ENCODE measurements at regions not wholly inside any gene's neighbourhood (a gene's known extent, or its start where the extent isn't known, plus 50 kb on each side); places are given as distances from the start of the nearest gene placed in this dataset.
A peak's percentile ranks its signal among the peaks of the same experiment; 100 is the strongest.

GRCh38 chr4:1500231-1500965 is 94.2 kb upstream of the NKX1-1 start:
- H3K9ac ChIP-seq (ENCODE audit: insufficient read depth in 1 of 2, low read depth in 2 of 2, low read length in 2 of 2) = no peak overlapping the region; a peak in 1 of 4 replicates
- DNase-seq (ENCODE audit: extremely low read depth in 1 of 4, low spot score in 3 of 4) (no peak), ATAC-seq (peak; percentile 53; the same call in 1 of the 3 replicates), FAIRE-seq (no peak)
- POLR2A ChIA-PET = interaction anchor here (0.8 kb wide), 1 partner anchor 154 kb away, joined by 3 read pairs; no protein-coding TSS in a partner anchor
- H3K27me3 ChIP-seq (ENCODE audit: control insufficient read depth in 2 of 2, insufficient read depth in 2 of 2, low read length in 2 of 2) = peaks cover 5 to 34% of the 10 kb centered on the region in 2 experiments; a peak in 3 of 5 replicates
- H3K27ac ChIP-seq (ENCODE audit: extremely low read depth, low read depth, low read length) = no peak overlapping the region
- H3K4me1 ChIP-seq (replicated peaks in 1 of 2; ENCODE audit: control insufficient read depth in 2 of 2, insufficient read depth in 2 of 2, low read length in 2 of 2) = peaks cover 0 to 45% of the 10 kb centered on the region in 2 experiments; a peak in 2 of 5 replicates
- no peak overlapping the region for H3K4me2 ChIP-seq (ENCODE audit: insufficient read depth, low read length)
- no peak overlapping the region for H2AFZ ChIP-seq (ENCODE audit: low read depth, low read length)
- no peaks in the 10 kb centered on the region for H4K20me1 ChIP-seq (replicated peaks; ENCODE audit: control insufficient read depth, insufficient read depth, low read length)
- no peaks in the 10 kb centered on the region for H3K9me3 ChIP-seq (replicated peaks; ENCODE audit: control insufficient read depth, insufficient read depth, low read depth, low read length)
- intact Hi-C loops (cut with micrococcal nuclease) (no loop called here), in situ Hi-C loops (cut with MboI) (no loop called here)
- H3K9me1 ChIP-seq (ENCODE audit: control insufficient read depth, insufficient read depth, low read length) = no peaks in the 10 kb centered on the region
- no peaks in the 10 kb centered on the region for H3K79me2 ChIP-seq (ENCODE audit: control insufficient read depth, insufficient read depth, low read length)
- BruUV-seq (replicated peaks) = no TSS peak
- 2% methylated on average over 15 of the region's 18 CpGs for WGBS (ENCODE audit: insufficient coverage, low coverage, missing lambda C conversion rate)
- no peak for TF ChIP-seq ZBTB7A (IDR thresholded peaks at IDR 0.05; ENCODE audit: borderline replicate concordance, control insufficient read depth, low read depth, low read length)
- no peak for TF ChIP-seq EGR1 (conservative IDR thresholded peaks at IDR 0.05)
- TF ChIP-seq CTCF (IDR thresholded peaks at IDR 0.05 in 2 of 3, conservative IDR thresholded peaks at IDR 0.05 in 1 of 3; ENCODE audit: insufficient read depth in 2 of 3, low read depth in 1 of 3, low read length in 3 of 3) = peak; percentile 11 to 72 (median 35); a peak in 4 of 6 replicates
- H3K4me3 ChIP-seq = no peak overlapping the region
- CTCF ChIA-PET (ENCODE audit: low intra/inter-chr PET ratio) = interaction anchor here (0.7 kb wide), 1 partner anchor 13 kb away, joined by 3 read pairs; no protein-coding TSS in a partner anchor
- H3K36me3 ChIP-seq (ENCODE audit: control insufficient read depth, insufficient read depth, low read length) = no peaks in the 10 kb centered on the region

Data from K562 (cell line).